K562 (cell line): ENCODE measurements at regions not wholly inside any gene's neighbourhood (a gene's known extent, or its start where the extent isn't known, plus 50 kb on each side); places are given as distances from the start of the nearest gene placed in this dataset.

ENCODE experiments used
- ATAC-seq: fragments of 200-7000 bp; cut with Tn5 transposase; 3 replicates; pipeline ENCODE4 v1.9.1; 2020; ENCODE audit warnings: moderate library complexity
- BruUV-seq: library from RNA; stranded (reverse); fragments of 400-500 nt; replicated peaks from 2 replicates; lab custom pipeline; 2021; lab: Mats Ljungman, UMichigan
- CTCF ChIA-PET: fragments of 300-600 bp; formaldehyde crosslinking; extraction: SDS; loops from one replicate; lab custom pipeline; 2021; ENCODE audit warnings: low intra/inter-chr PET ratio; lab: Yijun Ruan, JAX
- POLR2A ChIA-PET: fragments of 300-600, 350-650 bp; sonication (Branson Sonifier 250); formaldehyde crosslinking; extraction: SDS; loops from one replicate; lab custom pipeline; 2021; ENCODE audit warnings: antibody characterized with exemption, inconsistent platforms; lab: Yijun Ruan, JAX
- DNase-seq, 4 experiments: peaks; one replicate each; pipeline versions ENCODE4 v3.0.0 to v3.0.0-alpha.2; 2011 to 2018; ENCODE audit warnings: low spot score in 3 of 4, mixed read lengths in 3 of 4; ENCODE audit errors: extremely low read depth in 1 of 4
- FAIRE-seq: peaks from 2 replicates; lab custom pipeline; 2011; peaks lifted over from hg19 to GRCh38; lab: Jason Lieb, UNC
- H2AFZ ChIP-seq: 2 replicates; pipeline ENCODE4 v1.6.0; 2011; ENCODE audit warnings: low read depth, low read length, control low read depth, inconsistent platforms
- H3K27ac ChIP-seq: fragments of 200-600 bp; 3 replicates; pipeline ENCODE4 v1.8.0; 2011; ENCODE audit warnings: low read depth, mild to moderate bottlenecking, control low read depth, inconsistent platforms, low read length, moderate library complexity, mixed read lengths; ENCODE audit errors: extremely low read depth
- H3K27me3 ChIP-seq, 2 experiments: fragments of 300-600 bp in 1 of 2; 2 replicates in 1 of 2; 3 replicates in 1 of 2; pipeline versions ENCODE4 v1.6.0 to v1.8.0; 2011; ENCODE audit warnings: inconsistent platforms in 2 of 2, low read length in 2 of 2, mild to moderate bottlenecking in 1 of 2, mixed read lengths in 1 of 2, moderate library complexity in 1 of 2; ENCODE audit not compliant: control insufficient read depth in 2 of 2, insufficient read depth in 2 of 2
- H3K36me3 ChIP-seq: fragments of 300-600 bp; 3 replicates; pipeline ENCODE4 v1.8.0; 2011; ENCODE audit warnings: mild to moderate bottlenecking, low read length, inconsistent platforms; ENCODE audit not compliant: control insufficient read depth, insufficient read depth
- H3K4me1 ChIP-seq, 2 experiments: fragments of 200-600 bp in 1 of 2; replicated peaks in 1 of 2; 2 replicates in 1 of 2; 3 replicates in 1 of 2; pipeline versions ENCODE4 v1.5.1 to v1.8.0; 2011; ENCODE audit warnings: inconsistent platforms in 2 of 2, low read length in 2 of 2, mild to moderate bottlenecking in 1 of 2, mixed read lengths in 1 of 2, moderate library complexity in 1 of 2; ENCODE audit not compliant: control insufficient read depth in 2 of 2, insufficient read depth in 2 of 2
- H3K4me2 ChIP-seq: 2 replicates; pipeline ENCODE4 v1.6.1; 2011; ENCODE audit warnings: low read length, control low read depth, inconsistent platforms, mixed read lengths; ENCODE audit not compliant: insufficient read depth
- H3K4me3 ChIP-seq: fragments of 200-600 bp; sonication (generic), shearing (Covaris generic); 2 replicates; pipeline ENCODE4 v1.5.1; 2016; ENCODE audit warnings: control low read depth, inconsistent platforms
- H3K79me2 ChIP-seq: fragments of 200-600 bp; 3 replicates; pipeline ENCODE4 v1.8.0; 2011; ENCODE audit warnings: low read length, inconsistent platforms; ENCODE audit not compliant: control insufficient read depth, insufficient read depth
- H3K9ac ChIP-seq, 2 experiments: 2 replicates each; pipeline versions ENCODE4 v1.6.0 to v1.6.1; 2011; ENCODE audit warnings: low read depth in 2 of 2, low read length in 2 of 2, control low read depth in 1 of 2, inconsistent platforms in 1 of 2, mild to moderate bottlenecking in 1 of 2, mixed read lengths in 1 of 2; ENCODE audit not compliant: insufficient read depth in 1 of 2
- H3K9me1 ChIP-seq: one replicate; pipeline ENCODE4 v1.6.0; 2011; ENCODE audit warnings: inconsistent platforms, mild to moderate bottlenecking, low read length, moderate library complexity; ENCODE audit not compliant: control insufficient read depth, insufficient read depth
- H3K9me3 ChIP-seq: replicated peaks from 2 replicates; pipeline ENCODE4 v1.5.1; 2011; ENCODE audit warnings: low read depth, low read length, inconsistent platforms; ENCODE audit not compliant: control insufficient read depth, insufficient read depth
- H4K20me1 ChIP-seq: replicated peaks from 2 replicates; pipeline ENCODE4 v1.6.1; 2011; ENCODE audit warnings: low read length, inconsistent platforms, mixed read lengths; ENCODE audit not compliant: control insufficient read depth, insufficient read depth
- ARNT ChIP-seq, 2 experiments: fragments of 450-650 bp; IDR thresholded peaks; 2 replicates each; pipeline ENCODE4 v1.6.1; 2016; ENCODE audit warnings: mild to moderate bottlenecking in 1 of 2
- FUS ChIP-seq: fragments of 200-400 bp; formaldehyde crosslinking; optimal IDR thresholded peaks from 2 replicates; pipeline ENCODE3; 2017; ENCODE audit warnings: low read depth, low read length
- SMC3 ChIP-seq: conservative IDR thresholded peaks from 2 replicates; pipeline ENCODE4 v1.6.1; 2011; ENCODE audit warnings: low read depth, low read length, improper control_type of control experiment; ENCODE audit not compliant: insufficient read depth
- TARDBP ChIP-seq: fragments of 450-650 bp; IDR thresholded peaks from 2 replicates; pipeline ENCODE4 v1.6.1; 2016
- YY1 ChIP-seq, 3 experiments: IDR thresholded peaks; 2 replicates each; pipeline ENCODE4 v1.6.1; 2011; ENCODE audit warnings: low read length in 2 of 3, mild to moderate bottlenecking in 2 of 3, moderate library complexity in 2 of 3, borderline replicate concordance in 1 of 3, control low read depth in 1 of 3, low read depth in 1 of 3; ENCODE audit not compliant: insufficient read depth in 3 of 3, insufficient replicate concordance in 2 of 3, control insufficient read depth in 1 of 3, insufficient read length in 1 of 3; ENCODE audit errors: extremely low read depth in 1 of 3
- ZNF224 ChIP-seq: sonication (generic); formaldehyde crosslinking; IDR thresholded peaks from 2 replicates; pipeline ENCODE4 v1.8.0; 2022; ENCODE audit warnings: mild to moderate bottlenecking, missing genetic modification reagents
- ZNF384 ChIP-seq: IDR thresholded peaks from 2 replicates; pipeline ENCODE4 v1.6.1; 2012; ENCODE audit warnings: low read depth, low read length, improper control_type of control experiment
- ZNF551 ChIP-seq: fragments of 250-450 bp; sonication (Bioruptor Pico); IDR thresholded peaks from 2 replicates; pipeline ENCODE4 v1.5.0; 2021; ENCODE audit warnings: mild to moderate bottlenecking, moderate library complexity
- WGBS: fragments of 100-300 bp; shearing (Covaris generic); methylation state at CpG from one replicate; pipeline ENCODE4 v1.1.6; 2016; ENCODE audit warnings: low coverage, mixed read lengths; ENCODE audit not compliant: insufficient coverage; ENCODE audit errors: missing lambda C conversion rate; 5-methylcytosine and 5-hydroxymethylcytosine counted together
- in situ Hi-C: fragments of 300-500 bp; cut with MboI; formaldehyde crosslinking; loops from 4 replicates; pipeline ENCODE4 v1.15.0; 2018; ENCODE audit warnings: inconsistent platforms, mixed read lengths
- intact Hi-C: fragments of 100-400 bp; cut with micrococcal nuclease; formaldehyde crosslinking; loops from 2 replicates; pipeline ENCODE4 v1.14.2; 2022
- TF ChIP-seq, protein P1 (sequence below), 3 experiments: IDR thresholded peaks in 2 of 3; conservative IDR thresholded peaks in 1 of 3; 2 replicates each; pipeline ENCODE4 v1.5.1; 2011 to 2012; ENCODE audit warnings: low read length in 3 of 3, mild to moderate bottlenecking in 3 of 3, control low read depth in 2 of 3, improper control_type of control experiment in 1 of 3, inconsistent platforms in 1 of 3, low read depth in 1 of 3, mixed read lengths in 1 of 3, moderate library complexity in 1 of 3; ENCODE audit not compliant: insufficient read depth in 2 of 3
- TF ChIP-seq, protein P2 (sequence below), 2 experiments: fragments of 450-650 bp; formaldehyde crosslinking in 1 of 2; IDR thresholded peaks; 2 replicates each; pipeline versions ENCODE4 v1.4.0 to v1.6.1; 2014 to 2020; ENCODE audit warnings: mild to moderate bottlenecking in 2 of 2, borderline replicate concordance in 1 of 2, low read depth in 1 of 2

- CTCF ChIA-PET: interaction anchor here (0.7 to 1.2 kb wide), 3 partner anchors 558 to 1959 kb away, joined by 3 to 4 read pairs (median 4); no protein-coding TSS in a partner anchor
- Histone ChIP-seq H4K20me1 (no peaks in the 10 kb centered on the region), H3K9ac (no peak overlapping the region), H3K4me1 (peaks cover 0 to 18% of the 10 kb centered on the region in 2 experiments; a peak in 3 of 5 replicates), H3K9me1 (no peaks in the 10 kb centered on the region), H2AFZ (no peak overlapping the region; the same call in 1 of the 2 replicates), H3K79me2 (no peaks in the 10 kb centered on the region), H3K27ac (no peak overlapping the region), H3K27me3 (no peaks in the 10 kb centered on the region), H3K4me3 (no peak overlapping the region), H3K9me3 (no peaks in the 10 kb centered on the region), H3K4me2 (no peak overlapping the region), H3K36me3 (no peaks in the 10 kb centered on the region)
- FAIRE-seq (no peak), ATAC-seq (peak; percentile 77), DNase-seq (peak in 2 of 4 experiments; percentile 30 to 39)
- 23% methylated on average over 5 of the region's 5 CpGs for WGBS
- in situ Hi-C loops: loop anchor here (25.0 kb wide), 3 partner anchors 782 to 1457 kb away; no protein-coding TSS in a partner anchor
- POLR2A ChIA-PET: interaction anchor here (0.6 kb wide), 1 partner anchor 606 kb away, joined by 4 read pairs; no protein-coding TSS in a partner anchor
- no TSS peak for BruUV-seq
- intact Hi-C loops: loop anchor here (1.0 kb wide), 1 partner anchor 260 kb away; no protein-coding TSS in a partner anchor
- TF ChIP-seq TARDBP: no peak
- peak; percentile 74 for TF ChIP-seq ZNF384
- TF ChIP-seq FUS: no peak
- no peak for TF ChIP-seq YY1 (IDR thresholded peaks at IDR 0.05; ENCODE audit: borderline replicate concordance in 1 of 3, control insufficient read depth in 1 of 3, extremely low read depth in 1 of 3, insufficient read depth in 3 of 3, insufficient read length in 1 of 3, insufficient replicate concordance in 2 of 3, low read depth in 1 of 3, low read length in 2 of 3)
- TF ChIP-seq ZNF224 (CRISPR knock-in tag): no peak
- TF ChIP-seq, protein P1, sequence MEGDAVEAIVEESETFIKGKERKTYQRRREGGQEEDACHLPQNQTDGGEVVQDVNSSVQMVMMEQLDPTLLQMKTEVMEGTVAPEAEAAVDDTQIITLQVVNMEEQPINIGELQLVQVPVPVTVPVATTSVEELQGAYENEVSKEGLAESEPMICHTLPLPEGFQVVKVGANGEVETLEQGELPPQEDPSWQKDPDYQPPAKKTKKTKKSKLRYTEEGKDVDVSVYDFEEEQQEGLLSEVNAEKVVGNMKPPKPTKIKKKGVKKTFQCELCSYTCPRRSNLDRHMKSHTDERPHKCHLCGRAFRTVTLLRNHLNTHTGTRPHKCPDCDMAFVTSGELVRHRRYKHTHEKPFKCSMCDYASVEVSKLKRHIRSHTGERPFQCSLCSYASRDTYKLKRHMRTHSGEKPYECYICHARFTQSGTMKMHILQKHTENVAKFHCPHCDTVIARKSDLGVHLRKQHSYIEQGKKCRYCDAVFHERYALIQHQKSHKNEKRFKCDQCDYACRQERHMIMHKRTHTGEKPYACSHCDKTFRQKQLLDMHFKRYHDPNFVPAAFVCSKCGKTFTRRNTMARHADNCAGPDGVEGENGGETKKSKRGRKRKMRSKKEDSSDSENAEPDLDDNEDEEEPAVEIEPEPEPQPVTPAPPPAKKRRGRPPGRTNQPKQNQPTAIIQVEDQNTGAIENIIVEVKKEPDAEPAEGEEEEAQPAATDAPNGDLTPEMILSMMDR (IDR thresholded peaks at IDR 0.05 in 2 of 3, conservative IDR thresholded peaks at IDR 0.05 in 1 of 3; ENCODE audit: insufficient read depth in 2 of 3, low read depth in 1 of 3, low read length in 3 of 3): peak; percentile 45 to 66 (median 61)
- TF ChIP-seq, protein P2, sequence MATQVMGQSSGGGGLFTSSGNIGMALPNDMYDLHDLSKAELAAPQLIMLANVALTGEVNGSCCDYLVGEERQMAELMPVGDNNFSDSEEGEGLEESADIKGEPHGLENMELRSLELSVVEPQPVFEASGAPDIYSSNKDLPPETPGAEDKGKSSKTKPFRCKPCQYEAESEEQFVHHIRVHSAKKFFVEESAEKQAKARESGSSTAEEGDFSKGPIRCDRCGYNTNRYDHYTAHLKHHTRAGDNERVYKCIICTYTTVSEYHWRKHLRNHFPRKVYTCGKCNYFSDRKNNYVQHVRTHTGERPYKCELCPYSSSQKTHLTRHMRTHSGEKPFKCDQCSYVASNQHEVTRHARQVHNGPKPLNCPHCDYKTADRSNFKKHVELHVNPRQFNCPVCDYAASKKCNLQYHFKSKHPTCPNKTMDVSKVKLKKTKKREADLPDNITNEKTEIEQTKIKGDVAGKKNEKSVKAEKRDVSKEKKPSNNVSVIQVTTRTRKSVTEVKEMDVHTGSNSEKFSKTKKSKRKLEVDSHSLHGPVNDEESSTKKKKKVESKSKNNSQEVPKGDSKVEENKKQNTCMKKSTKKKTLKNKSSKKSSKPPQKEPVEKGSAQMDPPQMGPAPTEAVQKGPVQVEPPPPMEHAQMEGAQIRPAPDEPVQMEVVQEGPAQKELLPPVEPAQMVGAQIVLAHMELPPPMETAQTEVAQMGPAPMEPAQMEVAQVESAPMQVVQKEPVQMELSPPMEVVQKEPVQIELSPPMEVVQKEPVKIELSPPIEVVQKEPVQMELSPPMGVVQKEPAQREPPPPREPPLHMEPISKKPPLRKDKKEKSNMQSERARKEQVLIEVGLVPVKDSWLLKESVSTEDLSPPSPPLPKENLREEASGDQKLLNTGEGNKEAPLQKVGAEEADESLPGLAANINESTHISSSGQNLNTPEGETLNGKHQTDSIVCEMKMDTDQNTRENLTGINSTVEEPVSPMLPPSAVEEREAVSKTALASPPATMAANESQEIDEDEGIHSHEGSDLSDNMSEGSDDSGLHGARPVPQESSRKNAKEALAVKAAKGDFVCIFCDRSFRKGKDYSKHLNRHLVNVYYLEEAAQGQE (IDR thresholded peaks at IDR 0.05; ENCODE audit: borderline replicate concordance): peak; percentile 29; the same call in 1 of the 2 replicates
- TF ChIP-seq, protein P2 (CRISPR knock-in tag; IDR thresholded peaks at IDR 0.05; ENCODE audit: low read depth): no peak
- no peak for TF ChIP-seq ARNT (IDR thresholded peaks at IDR 0.05)
- peak; percentile 32; the same call in 1 of the 2 replicates for TF ChIP-seq SMC3
- no peak for TF ChIP-seq ZNF551 (CRISPR knock-in tag)
Measured at GRCh38 chr5:53430618-53431252, 49.7 kb upstream of the FST start.
